ENCODE measurements at regions not wholly inside any gene's neighbourhood (a gene's known extent, or its start where the extent isn't known, plus 50 kb on each side); places are given as distances from the start of the nearest gene placed in this dataset.

GRCh38 chr1:112040891-112041740, 51.6 kb upstream of the KCND3 start:
- DNase-seq, result peak; percentile 21

- DNase-seq, result no peak
These were observed 54.4 kb upstream of the KCND3 start for GRCh38 chr1:112043901-112044300.

- DNase-seq, result no peak
These were observed 55.3 kb upstream of the KCND3 start for GRCh38 chr1:112044745-112045144.

GRCh38 chr1:112046630-112047029, 57.2 kb upstream of the KCND3 start:
- no peak for DNase-seq

- DNase-seq, result no peak
These were observed 59.0 kb upstream of the KCND3 start for GRCh38 chr1:112048421-112048820.

- DNase-seq, result peak; percentile 35
These were observed 65.0 kb upstream of the KCND3 start for GRCh38 chr1:112054510-112054909.

GRCh38 chr1:112056354-112056753, 66.9 kb upstream of the KCND3 start:
- no peak for DNase-seq

GRCh38 chr1:112057736-112058135, 68.3 kb upstream of the KCND3 start:
- no peak for DNase-seq

- no peak for DNase-seq
These were observed 69.5 kb upstream of the KCND3 start for GRCh38 chr1:112058815-112059450.

GRCh38 chr1:112059679-112060078, 70.2 kb upstream of the KCND3 start:
- no peak for DNase-seq

- no peak for DNase-seq
These were observed 70.8 kb upstream of the KCND3 start for GRCh38 chr1:112060261-112060660.

GRCh38 chr1:112061056-112061455, 71.6 kb upstream of the KCND3 start:
- DNase-seq, result no peak

GRCh38 chr1:112061901-112062320, 72.4 kb upstream of the KCND3 start:
- no peak for DNase-seq

GRCh38 chr1:112063781-112064728, 74.6 kb upstream of the KCND3 start:
- no peak for DNase-seq

- DNase-seq, result no peak
These were observed 78.5 kb upstream of the KCND3 start for GRCh38 chr1:112067989-112068388.

- no peak for DNase-seq
These were observed 81.2 kb upstream of the KCND3 start for GRCh38 chr1:112070677-112071076.

GRCh38 chr1:112074711-112075110, 85.2 kb upstream of the KCND3 start:
- no peak for DNase-seq

GRCh38 chr1:112075566-112075965, 86.1 kb upstream of the KCND3 start:
- DNase-seq, result no peak

GRCh38 chr1:112079446-112079845, 90.0 kb upstream of the KCND3 start:
- no peak for DNase-seq

- DNase-seq, result no peak
These were observed 94.0 kb upstream of the KCND3 start for GRCh38 chr1:112083487-112083886.

- no peak for DNase-seq
These were observed 103.3 kb upstream of the KCND3 start for GRCh38 chr1:112092656-112093371.

GRCh38 chr1:112093372-112093694, 103.9 kb upstream of the KCND3 start:
- DNase-seq, result no peak

GRCh38 chr1:112099979-112100378, 110.5 kb upstream of the KCND3 start:
- DNase-seq, result no peak
